Gastrocnemius medialis (tissue), 4 donors: ENCODE measurements at regions not wholly inside any gene's neighbourhood (a gene's known extent, or its start where the extent isn't known, plus 50 kb on each side); places are given as distances from the start of the nearest gene placed in this dataset.

Experiments
- ATAC-seq, 2 donors: fragments of 150-250 bp; one replicate each; pipeline ENCODE4 v1.9.1; 2016
- DNase-seq, 2 donors: peaks; one replicate each; pipeline ENCODE4 v3.0.0-alpha.2; 2019
- H3K27ac ChIP-seq, 4 donors: fragments of 200-600 bp; sonication (generic); 1 replicate in 1 of 4; 2 replicates in 3 of 4; pipeline ENCODE4 v1.5.1; 2016 to 2018; ENCODE audit warnings: mild to moderate bottlenecking in 2 of 4, moderate library complexity in 1 of 4
- H3K27me3 ChIP-seq, 3 donors: fragments of 200-600 bp; sonication (generic) in 2 of 3; 1 replicate in 1 of 3; 2 replicates in 2 of 3; pipeline versions ENCODE4 v1.5.1 to v1.6.0; 2016 to 2019; ENCODE audit warnings: mild to moderate bottlenecking in 1 of 3, moderate library complexity in 1 of 3
- H3K36me3 ChIP-seq, 2 donors: fragments of 200-600 bp; sonication (generic) in 1 of 2; one replicate each; pipeline ENCODE4 v1.5.1; 2017 to 2018
- H3K4me1 ChIP-seq, 2 donors: fragments of 200-600 bp; sonication (generic) in 1 of 2; one replicate each; pipeline ENCODE4 v1.5.1; 2016 to 2017; ENCODE audit warnings: mild to moderate bottlenecking in 2 of 2
- H3K4me3 ChIP-seq, 4 donors: fragments of 200-600 bp; sonication (generic) in 3 of 4; 1 replicate in 1 of 4; 2 replicates in 3 of 4; pipeline ENCODE4 v1.5.1; 2016 to 2019; ENCODE audit warnings: mild to moderate bottlenecking in 2 of 4
- H3K9me3 ChIP-seq, 3 donors: fragments of 200-600 bp; sonication (generic) in 2 of 3; 1 replicate in 1 of 3; 2 replicates in 2 of 3; pipeline ENCODE4 v1.5.1; 2016 to 2019
- POLR2A ChIP-seq, 2 donors: fragments of 450-650 bp; IDR thresholded peaks; one replicate each; pipeline ENCODE4 v1.6.1; 2017; ENCODE audit warnings: antibody characterized with exemption in 2 of 2, mild to moderate bottlenecking in 2 of 2, moderate library complexity in 2 of 2
- in situ Hi-C, 4 donors: fragments of 200-750 bp; cut with MboI; loops; one replicate each; pipeline versions ENCODE4 v1.15.0 to v1.8.0; 2017; ENCODE audit warnings: low sequenced_read_pairs in 4 of 4
- intact Hi-C: fragments of 100-400 bp; cut with DNase I; formaldehyde crosslinking; loops from one replicate; pipeline ENCODE4 v1.15.1; 2023; ENCODE audit warnings: low total_unique reads
- TF ChIP-seq, protein P1 (sequence below), 5 experiments: fragments of 450-650 bp in 3 of 5; fragments of 200-600 bp in 2 of 5; sonication (generic) in 2 of 5; IDR thresholded peaks in 4 of 5; conservative IDR thresholded peaks in 1 of 5; 1 replicate in 4 of 5; 2 replicates in 1 of 5; pipeline ENCODE4 v1.5.1; 2016 to 2019; ENCODE audit warnings: antibody characterized with exemption in 5 of 5, mild to moderate bottlenecking in 3 of 5, moderate library complexity in 3 of 5

DNA sequence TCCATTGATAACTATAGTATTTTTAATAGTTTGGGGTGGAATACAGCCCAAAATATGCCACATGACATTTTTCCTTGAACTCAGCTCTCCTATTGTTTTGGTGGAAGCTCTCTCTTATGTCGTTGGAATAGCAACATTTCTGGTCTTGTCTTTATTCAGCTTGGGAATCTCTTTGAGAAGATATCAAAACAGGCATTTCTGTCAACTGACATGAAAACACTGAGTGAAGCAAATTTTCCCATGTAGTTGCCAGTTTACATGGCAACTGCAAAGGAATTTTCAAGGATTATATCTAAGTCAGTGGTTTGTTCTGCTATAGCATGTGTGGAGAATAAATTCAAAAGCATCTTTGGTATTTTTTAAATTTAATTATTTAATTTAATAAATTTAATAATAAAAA lies 863.5 kb upstream of the CDH8 start:
- in situ Hi-C loops = no loop called here
- intact Hi-C loops = no loop called here
- H3K4me3 ChIP-seq = no peak overlapping the region
- no peaks in the 10 kb centered on the region for H3K36me3 ChIP-seq
- no peak for TF ChIP-seq POLR2A (IDR thresholded peaks at IDR 0.05)
- TF ChIP-seq, protein P1, sequence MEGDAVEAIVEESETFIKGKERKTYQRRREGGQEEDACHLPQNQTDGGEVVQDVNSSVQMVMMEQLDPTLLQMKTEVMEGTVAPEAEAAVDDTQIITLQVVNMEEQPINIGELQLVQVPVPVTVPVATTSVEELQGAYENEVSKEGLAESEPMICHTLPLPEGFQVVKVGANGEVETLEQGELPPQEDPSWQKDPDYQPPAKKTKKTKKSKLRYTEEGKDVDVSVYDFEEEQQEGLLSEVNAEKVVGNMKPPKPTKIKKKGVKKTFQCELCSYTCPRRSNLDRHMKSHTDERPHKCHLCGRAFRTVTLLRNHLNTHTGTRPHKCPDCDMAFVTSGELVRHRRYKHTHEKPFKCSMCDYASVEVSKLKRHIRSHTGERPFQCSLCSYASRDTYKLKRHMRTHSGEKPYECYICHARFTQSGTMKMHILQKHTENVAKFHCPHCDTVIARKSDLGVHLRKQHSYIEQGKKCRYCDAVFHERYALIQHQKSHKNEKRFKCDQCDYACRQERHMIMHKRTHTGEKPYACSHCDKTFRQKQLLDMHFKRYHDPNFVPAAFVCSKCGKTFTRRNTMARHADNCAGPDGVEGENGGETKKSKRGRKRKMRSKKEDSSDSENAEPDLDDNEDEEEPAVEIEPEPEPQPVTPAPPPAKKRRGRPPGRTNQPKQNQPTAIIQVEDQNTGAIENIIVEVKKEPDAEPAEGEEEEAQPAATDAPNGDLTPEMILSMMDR (IDR thresholded peaks at IDR 0.05 in 4 of 5, conservative IDR thresholded peaks at IDR 0.05 in 1 of 5) = no peak
- no peak for DNase-seq
- H3K27ac ChIP-seq = no peak overlapping the region
- ATAC-seq = no peak
- H3K9me3 ChIP-seq = no peaks in the 10 kb centered on the region
- no peaks in the 10 kb centered on the region for H3K27me3 ChIP-seq
- H3K4me1 ChIP-seq = no peaks in the 10 kb centered on the region

DNA sequence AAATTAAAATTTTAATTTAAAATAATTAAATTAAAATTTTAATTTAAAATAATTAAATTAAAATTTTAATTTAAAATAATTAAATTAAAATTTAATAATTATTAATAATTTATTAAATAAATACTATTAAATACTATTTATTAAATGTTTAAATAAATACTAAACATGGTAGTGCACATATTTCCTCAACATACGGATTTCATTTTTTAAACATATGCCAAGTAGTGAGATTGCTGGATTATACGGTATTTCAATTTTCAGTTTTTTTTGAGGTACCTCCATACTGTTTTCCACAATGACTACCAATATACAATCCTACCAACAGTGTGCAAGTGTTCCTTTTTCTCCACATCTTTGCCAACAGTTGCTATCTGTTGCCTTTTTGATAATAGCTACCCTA lies 852.9 kb upstream of the CDH8 start:
- no peak overlapping the region for H3K4me3 ChIP-seq
- DNase-seq (no peak), ATAC-seq (no peak)
- H3K27ac ChIP-seq = no peak overlapping the region
- no peaks in the 10 kb centered on the region for H3K4me1 ChIP-seq
- in situ Hi-C loops = no loop called here
- H3K9me3 ChIP-seq = no peaks in the 10 kb centered on the region
- no peaks in the 10 kb centered on the region for H3K36me3 ChIP-seq
- no peaks in the 10 kb centered on the region for H3K27me3 ChIP-seq
- intact Hi-C loops = no loop called here
- TF ChIP-seq POLR2A (IDR thresholded peaks at IDR 0.05) = no peak
- TF ChIP-seq, protein P1 (IDR thresholded peaks at IDR 0.05 in 4 of 5, conservative IDR thresholded peaks at IDR 0.05 in 1 of 5) = no peak

DNA sequence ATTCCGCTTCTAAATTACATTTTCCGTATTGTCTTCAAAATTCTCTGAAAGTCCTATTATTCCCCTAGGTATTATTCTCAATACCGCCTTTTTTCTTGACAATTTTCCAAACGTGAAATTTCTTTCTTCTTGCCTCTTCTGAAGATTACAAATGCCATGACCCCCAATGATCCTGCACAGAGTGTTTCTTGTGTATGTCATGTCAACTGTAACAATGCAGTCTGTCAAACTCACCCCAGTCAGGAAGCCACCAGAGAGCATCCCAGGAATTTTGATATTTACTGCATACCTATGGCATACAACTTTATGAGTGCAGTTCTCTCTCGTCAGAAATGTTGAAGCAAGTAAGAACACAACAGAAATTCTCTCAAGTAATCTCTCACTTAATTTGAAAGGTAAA lies 847.3 kb upstream of the CDH8 start:
- Histone ChIP-seq H3K27ac (no peak overlapping the region), H3K36me3 (no peaks in the 10 kb centered on the region), H3K4me3 (no peak overlapping the region), H3K4me1 (no peaks in the 10 kb centered on the region), H3K9me3 (no peaks in the 10 kb centered on the region), H3K27me3 (no peaks in the 10 kb centered on the region)
- intact Hi-C loops (no loop called here), in situ Hi-C loops (no loop called here)
- ATAC-seq (no peak), DNase-seq (no peak)
- TF ChIP-seq, protein P1 (IDR thresholded peaks at IDR 0.05 in 4 of 5, conservative IDR thresholded peaks at IDR 0.05 in 1 of 5) = no peak
- TF ChIP-seq POLR2A (IDR thresholded peaks at IDR 0.05) = no peak

DNA sequence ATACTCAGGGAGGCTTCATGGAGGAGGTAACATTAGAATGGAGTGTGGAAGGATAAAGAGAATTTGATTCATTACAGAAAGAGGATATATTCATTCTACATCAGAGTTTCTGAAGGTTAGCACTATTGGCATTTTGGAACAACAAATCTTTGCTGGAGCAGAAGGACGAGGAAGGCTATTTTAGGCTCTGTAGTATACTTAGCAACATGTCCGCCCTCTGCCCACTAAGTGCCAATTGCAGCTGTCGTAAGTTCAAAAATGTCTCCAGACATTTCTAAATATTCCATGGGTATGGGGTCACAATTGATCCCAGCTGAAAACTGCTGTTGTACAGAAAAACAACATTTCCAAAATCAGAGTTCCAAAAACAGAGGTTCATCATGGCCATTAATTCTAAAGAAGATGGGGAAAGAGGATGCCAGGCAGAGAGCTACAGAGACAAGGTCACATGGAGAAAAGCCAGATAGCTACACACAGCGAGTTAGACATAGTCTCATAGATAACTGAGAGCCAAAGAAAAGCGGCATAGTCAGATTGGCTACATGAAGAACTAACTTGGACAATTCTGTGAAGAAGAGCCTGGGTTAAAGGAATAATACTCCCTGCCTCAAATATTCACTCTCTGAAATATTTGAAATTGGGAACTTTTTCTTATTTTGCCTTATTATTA lies 846.4 kb upstream of the CDH8 start:
- TF ChIP-seq POLR2A (IDR thresholded peaks at IDR 0.05) = no peak
- TF ChIP-seq, protein P1 (IDR thresholded peaks at IDR 0.05 in 4 of 5, conservative IDR thresholded peaks at IDR 0.05 in 1 of 5) = no peak
- ATAC-seq = no peak
- no peaks in the 10 kb centered on the region for H3K27me3 ChIP-seq
- H3K9me3 ChIP-seq = no peaks in the 10 kb centered on the region
- no peak for DNase-seq
- in situ Hi-C loops (no loop called here), intact Hi-C loops (no loop called here)
- H3K4me1 ChIP-seq = no peaks in the 10 kb centered on the region
- no peak overlapping the region for H3K27ac ChIP-seq
- no peaks in the 10 kb centered on the region for H3K36me3 ChIP-seq
- no peak overlapping the region for H3K4me3 ChIP-seq

DNA sequence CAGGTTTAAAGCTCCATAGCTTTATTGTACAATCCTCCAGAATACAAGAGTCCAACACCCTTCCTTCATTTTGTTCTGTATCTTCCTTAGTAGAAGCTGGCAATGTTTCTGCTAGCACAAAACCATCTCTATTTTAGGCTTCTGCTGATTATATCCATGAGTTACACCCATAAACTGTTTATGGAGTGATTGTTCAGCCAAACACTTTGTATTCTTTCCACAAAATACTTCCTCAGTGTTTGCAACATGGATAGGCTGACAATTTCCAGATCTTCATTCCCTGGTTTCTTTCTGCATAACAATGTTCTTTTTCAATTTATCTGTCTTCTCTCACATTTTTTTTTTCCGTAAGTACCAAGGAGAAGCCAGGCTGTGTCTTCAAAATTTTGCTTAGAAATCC lies 839.9 kb upstream of the CDH8 start:
- no peaks in the 10 kb centered on the region for H3K27me3 ChIP-seq
- H3K4me3 ChIP-seq = no peak overlapping the region
- no peaks in the 10 kb centered on the region for H3K36me3 ChIP-seq
- TF ChIP-seq, protein P1 (IDR thresholded peaks at IDR 0.05 in 4 of 5, conservative IDR thresholded peaks at IDR 0.05 in 1 of 5) = no peak
- ATAC-seq (no peak), DNase-seq (no peak)
- intact Hi-C loops = no loop called here
- H3K27ac ChIP-seq = no peak overlapping the region
- H3K9me3 ChIP-seq = no peaks in the 10 kb centered on the region
- in situ Hi-C loops = no loop called here
- H3K4me1 ChIP-seq = no peaks in the 10 kb centered on the region
